NT2/D1 (cell line): ENCODE measurements at regions not wholly inside any gene's neighbourhood (a gene's known extent, or its start where the extent isn't known, plus 50 kb on each side); places are given as distances from the start of the nearest gene placed in this dataset.

ENCODE experiments used
- YY1 ChIP-seq: IDR thresholded peaks from 2 replicates; pipeline ENCODE4 v1.6.1; 2011; ENCODE audit not compliant: insufficient read length, insufficient read depth
- ZNF274 ChIP-seq: IDR thresholded peaks from 2 replicates; pipeline ENCODE4 v1.6.1; 2011; ENCODE audit warnings: mild to moderate bottlenecking, low read depth, low read length

- TF ChIP-seq ZNF274 (no peak), YY1 (no peak)
Observed at GRCh38 chr15:59821286-59821685, 132.2 kb upstream of the BNIP2 start.
